Brain microvascular endothelial cell (primary cell): ENCODE measurements at regions not wholly inside any gene's neighbourhood (a gene's known extent, or its start where the extent isn't known, plus 50 kb on each side); places are given as distances from the start of the nearest gene placed in this dataset.

Experiments used
- DNase-seq: peaks from one replicate; pipeline ENCODE4 v3.0.0-alpha.2; 2020
- H3K27ac ChIP-seq: fragments of 250-450 bp; sonication (Bioruptor Pico); 2 replicates; pipeline ENCODE4 v1.5.1; 2020; ENCODE audit warnings: mild to moderate bottlenecking, moderate library complexity
- H3K27me3 ChIP-seq: fragments of 250-450 bp; sonication (Bioruptor Pico); replicated peaks from 2 replicates; pipeline ENCODE4 v1.5.1; 2020; ENCODE audit warnings: mild to moderate bottlenecking
- H3K36me3 ChIP-seq: fragments of 250-450 bp; sonication (Bioruptor Pico); replicated peaks from 2 replicates; pipeline ENCODE4 v1.5.1; 2020; ENCODE audit warnings: mild to moderate bottlenecking
- H3K4me3 ChIP-seq: 2 replicates; pipeline ENCODE4 v1.5.1; 2011; ENCODE audit warnings: low read depth, mild to moderate bottlenecking, control low read depth, low read length, moderate library complexity
- CTCF ChIP-seq: IDR thresholded peaks from 2 replicates; pipeline ENCODE4 v1.5.1; 2011; ENCODE audit warnings: low read depth, mild to moderate bottlenecking, moderate library complexity, low read length, control low read depth, inconsistent platforms; ENCODE audit errors: missing control alignments
- in situ Hi-C: cut with HindIII; loops from 2 replicates; pipeline ENCODE4 v1.10.0; 2017; ENCODE audit warnings: low sequenced_read_pairs, low pct_ligation_motif_present

GRCh38 chr15:85976102-85976501 lies 103.6 kb upstream of the AGBL1 start:
- no peak for DNase-seq
- TF ChIP-seq CTCF: no peak
- no peaks in the 10 kb centered on the region for H3K36me3 ChIP-seq
- no peak overlapping the region for H3K27ac ChIP-seq
- no peaks in the 10 kb centered on the region for H3K27me3 ChIP-seq
- in situ Hi-C loops: no loop called here
- no peak overlapping the region for H3K4me3 ChIP-seq

- H3K4me3 ChIP-seq: no peak overlapping the region
- no peaks in the 10 kb centered on the region for H3K36me3 ChIP-seq
- no peak for DNase-seq
- TF ChIP-seq CTCF: no peak
- in situ Hi-C loops: no loop called here
- no peak overlapping the region for H3K27ac ChIP-seq
- H3K27me3 ChIP-seq: no peaks in the 10 kb centered on the region
These were observed 102.7 kb upstream of the AGBL1 start for GRCh38 chr15:85976986-85977385.

DNA sequence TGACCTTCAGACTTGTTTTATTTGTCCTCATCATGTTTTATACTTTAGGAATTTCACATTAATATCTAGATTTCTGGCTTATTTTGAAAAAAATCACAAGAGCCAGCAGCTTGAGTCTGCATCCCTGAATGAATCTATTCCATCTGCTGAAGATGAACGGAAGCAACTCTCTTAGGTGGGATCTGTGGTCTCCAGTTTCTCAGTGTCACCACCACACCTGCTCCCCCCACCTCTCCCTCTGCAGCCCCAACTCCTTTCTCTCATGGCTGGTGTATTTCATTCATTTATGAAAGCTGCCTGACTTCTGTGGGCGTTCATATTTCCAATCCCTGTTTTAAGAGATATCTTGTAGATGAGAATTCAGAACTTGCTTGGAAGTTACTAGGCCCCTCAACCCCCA lies 102.1 kb upstream of the AGBL1 start:
- no peak overlapping the region for H3K27ac ChIP-seq
- DNase-seq: no peak
- H3K4me3 ChIP-seq: no peak overlapping the region
- no peak for TF ChIP-seq CTCF
- in situ Hi-C loops: no loop called here
- H3K27me3 ChIP-seq: no peaks in the 10 kb centered on the region
- no peaks in the 10 kb centered on the region for H3K36me3 ChIP-seq

GRCh38 chr15:85979929-85980328 lies 99.7 kb upstream of the AGBL1 start:
- DNase-seq: no peak
- TF ChIP-seq CTCF: no peak
- H3K4me3 ChIP-seq: no peak overlapping the region
- H3K36me3 ChIP-seq: no peaks in the 10 kb centered on the region
- H3K27ac ChIP-seq: no peak overlapping the region
- H3K27me3 ChIP-seq: no peaks in the 10 kb centered on the region
- in situ Hi-C loops: no loop called here

- Histone ChIP-seq H3K36me3 (no peaks in the 10 kb centered on the region), H3K4me3 (no peak overlapping the region), H3K27ac (no peak overlapping the region), H3K27me3 (no peaks in the 10 kb centered on the region)
- DNase-seq: no peak
- in situ Hi-C loops: no loop called here
- no peak for TF ChIP-seq CTCF
These were observed 98.7 kb upstream of the AGBL1 start for GRCh38 chr15:85980946-85981345.

DNA sequence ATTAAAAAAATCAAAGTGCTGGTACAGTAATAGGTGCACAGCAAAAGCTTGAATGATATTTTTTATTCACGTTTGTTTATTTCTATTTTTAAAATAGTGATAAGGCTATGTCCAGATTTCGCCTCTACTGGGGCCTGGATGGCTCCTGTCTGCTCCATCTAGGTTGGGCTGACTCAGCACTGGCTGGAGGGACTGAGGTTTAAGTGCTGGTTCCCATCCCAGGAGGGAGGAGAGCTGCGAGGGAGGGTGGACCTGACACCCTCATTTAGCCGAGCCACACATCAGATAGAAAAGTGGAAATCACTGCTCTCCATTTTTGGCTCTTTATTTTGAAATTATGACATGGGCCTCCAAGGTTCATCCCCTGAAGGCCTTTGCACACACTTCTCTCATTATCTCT lies 95.4 kb upstream of the AGBL1 start:
- no peaks in the 10 kb centered on the region for H3K36me3 ChIP-seq
- no peak for DNase-seq
- H3K4me3 ChIP-seq: no peak overlapping the region
- no peaks in the 10 kb centered on the region for H3K27me3 ChIP-seq
- TF ChIP-seq CTCF: no peak
- H3K27ac ChIP-seq: no peak overlapping the region
- in situ Hi-C loops: no loop called here
